NCI-H226 (cell line): ENCODE measurements at regions not wholly inside any gene's neighbourhood (a gene's known extent, or its start where the extent isn't known, plus 50 kb on each side); places are given as distances from the start of the nearest gene placed in this dataset.

ENCODE experiments used
- DNase-seq: peaks from one replicate; pipeline ENCODE4 v3.0.0-alpha.2; 2015

DNA sequence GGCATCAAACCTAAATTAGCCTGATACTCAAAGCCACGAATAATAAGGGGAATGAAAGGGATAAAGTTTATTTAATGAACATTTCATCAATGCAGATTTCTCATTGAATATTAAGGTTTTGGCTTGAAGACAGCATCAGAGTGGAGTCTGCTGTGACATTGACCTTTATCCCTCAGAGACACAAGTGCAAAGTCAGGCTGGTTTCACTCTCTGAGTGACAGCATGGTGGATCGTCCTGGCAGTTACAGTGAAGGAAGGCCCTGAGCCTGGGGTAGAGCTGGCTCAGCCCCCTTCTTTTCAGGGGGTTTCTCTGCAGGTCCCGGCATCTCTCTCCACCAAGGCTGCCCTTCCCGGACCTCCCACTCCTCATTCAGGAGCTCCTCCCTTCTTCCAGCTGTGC is 503.1 kb downstream of the PREX1 start:
- DNase-seq = no peak

DNA sequence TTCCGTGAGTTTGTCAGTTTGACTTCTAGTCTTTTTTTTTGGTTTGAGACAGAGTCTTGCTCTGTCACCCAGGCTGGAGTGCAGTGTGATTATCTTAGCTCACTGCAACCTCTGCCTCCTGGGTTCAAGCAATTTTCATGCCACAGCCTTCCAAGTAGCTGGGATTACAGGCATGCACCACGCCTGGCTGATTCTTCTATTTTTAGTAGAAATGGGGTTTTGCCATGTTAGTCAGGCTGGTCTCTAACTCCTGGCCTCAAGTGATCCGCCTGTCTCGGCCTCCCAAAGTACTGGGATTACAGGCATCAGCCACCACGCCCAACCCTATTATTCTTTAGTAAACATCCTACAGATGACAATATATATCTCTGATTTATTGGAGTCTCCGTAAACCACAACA is 506.5 kb downstream of the PREX1 start:
- no peak for DNase-seq

DNA sequence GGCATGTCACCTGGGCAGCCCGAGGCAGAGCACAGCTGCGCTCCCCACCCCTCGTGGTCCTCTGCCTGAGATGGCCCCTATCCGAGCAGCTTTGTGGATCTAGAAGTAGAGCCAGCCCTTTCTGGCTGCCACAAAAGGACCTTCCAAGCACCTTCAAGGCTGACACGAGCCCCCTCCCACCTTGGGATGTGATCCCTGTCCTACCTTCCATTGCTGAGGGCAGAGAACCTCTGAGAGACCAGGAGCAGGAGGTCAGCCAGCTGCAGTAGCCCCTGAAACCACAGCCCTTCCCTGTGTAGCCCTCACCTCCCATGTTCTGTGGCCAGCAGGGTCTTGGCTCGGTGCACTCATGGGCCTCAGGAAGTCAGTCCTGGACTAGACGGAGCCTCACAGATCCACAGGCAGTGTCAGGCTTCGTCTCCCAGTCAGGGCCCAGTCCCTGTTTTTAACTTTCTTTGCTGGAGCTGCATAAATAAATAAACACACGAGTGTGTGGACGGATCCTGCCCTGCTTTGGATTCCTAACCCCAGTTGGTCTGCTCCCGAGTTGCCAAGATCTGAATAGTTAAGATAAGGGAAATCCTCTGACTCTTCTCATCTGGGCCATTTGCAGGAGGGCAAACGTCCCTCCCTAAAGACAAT is 507.7 kb downstream of the PREX1 start:
- DNase-seq = no peak

DNA sequence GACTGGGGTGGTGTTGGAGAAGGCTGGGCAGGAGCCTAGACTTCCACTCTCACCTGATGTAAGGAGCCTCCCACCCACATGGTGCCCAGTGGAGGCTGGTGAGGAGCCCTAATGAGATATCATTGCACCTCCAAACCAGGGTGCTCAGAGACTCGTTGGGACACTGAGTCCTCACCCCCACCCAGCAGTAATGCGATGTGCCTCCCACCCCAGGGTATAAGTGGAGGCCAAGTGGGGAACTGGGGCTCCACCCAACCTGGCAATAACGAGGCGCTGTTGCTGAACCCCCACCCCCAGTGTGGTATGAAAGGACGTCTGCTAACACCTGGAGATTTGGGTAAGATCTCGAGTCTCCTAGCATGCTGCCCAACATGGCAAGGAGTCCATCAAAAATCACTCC is 510.2 kb downstream of the PREX1 start:
- no peak for DNase-seq

DNA sequence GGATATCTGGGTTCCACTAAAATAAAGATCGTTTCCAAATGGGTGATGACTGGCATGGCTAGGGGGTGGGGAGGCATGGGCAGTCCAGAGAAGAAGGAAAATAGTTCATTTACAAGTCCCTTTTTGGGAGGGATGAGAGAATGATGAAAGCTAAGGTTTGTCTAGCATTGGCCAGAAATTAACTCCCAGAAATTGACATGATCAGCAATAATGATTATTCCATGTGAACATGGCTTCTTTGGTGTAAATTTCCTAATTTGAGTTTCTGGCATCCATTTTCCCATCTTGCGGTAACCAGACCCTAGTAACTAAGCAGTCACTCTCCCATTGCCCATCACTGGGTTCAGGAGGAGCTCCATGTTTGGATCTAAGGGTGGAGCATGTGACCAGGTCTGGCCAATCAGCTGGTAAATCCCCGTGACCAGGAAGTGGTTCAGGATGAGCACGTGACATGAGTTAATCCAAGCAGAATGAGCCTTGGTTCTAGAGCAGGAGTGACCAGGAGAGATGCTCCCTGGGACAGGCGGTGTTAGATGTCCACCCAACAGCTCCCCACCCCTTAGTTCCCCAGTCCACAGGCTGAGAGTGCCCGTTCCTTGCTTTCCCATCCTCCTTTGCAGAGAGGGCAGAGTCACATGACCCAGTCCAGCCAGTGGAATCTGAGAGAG is 512.7 kb downstream of the PREX1 start:
- DNase-seq = no peak

DNA sequence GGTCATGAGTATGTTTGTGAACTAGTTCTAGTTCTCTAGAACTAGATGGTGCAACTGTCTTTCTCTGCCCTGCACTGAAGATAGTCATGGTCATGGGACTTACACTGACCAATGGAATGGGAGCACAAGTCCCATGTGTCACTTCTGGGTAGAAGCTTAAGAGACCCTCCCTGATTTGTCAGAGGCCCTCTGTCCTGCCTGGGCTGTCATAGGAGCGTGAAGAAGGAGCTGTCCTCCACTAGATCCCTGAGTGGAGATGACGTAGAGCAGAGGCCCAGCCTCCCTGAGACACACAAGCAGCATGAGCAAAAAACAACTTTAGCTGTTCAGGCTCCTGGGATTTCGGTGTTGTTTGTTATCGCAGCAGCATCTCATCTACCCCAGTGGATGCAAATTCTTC is 514.5 kb downstream of the PREX1 start:
- no peak for DNase-seq

DNA sequence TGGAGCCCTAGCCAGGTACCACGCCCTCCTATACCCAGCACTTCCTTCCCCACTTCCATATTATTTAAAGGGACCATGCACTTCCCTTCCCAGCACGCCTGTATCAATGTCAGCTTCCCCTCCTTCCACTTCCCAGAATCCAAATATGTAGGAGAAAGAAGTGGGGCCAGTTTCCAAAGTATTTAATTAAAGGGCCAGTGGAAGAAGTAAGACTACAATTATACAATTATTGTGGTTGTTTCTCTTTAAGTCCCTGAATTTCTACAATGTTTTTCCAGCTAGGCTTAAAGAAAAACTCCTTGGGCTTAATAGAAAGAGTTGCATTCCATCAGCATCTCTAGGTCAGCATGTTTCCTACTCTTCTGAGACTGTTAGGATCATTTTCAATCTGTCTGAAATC is 515.8 kb downstream of the PREX1 start:
- no peak for DNase-seq

DNA sequence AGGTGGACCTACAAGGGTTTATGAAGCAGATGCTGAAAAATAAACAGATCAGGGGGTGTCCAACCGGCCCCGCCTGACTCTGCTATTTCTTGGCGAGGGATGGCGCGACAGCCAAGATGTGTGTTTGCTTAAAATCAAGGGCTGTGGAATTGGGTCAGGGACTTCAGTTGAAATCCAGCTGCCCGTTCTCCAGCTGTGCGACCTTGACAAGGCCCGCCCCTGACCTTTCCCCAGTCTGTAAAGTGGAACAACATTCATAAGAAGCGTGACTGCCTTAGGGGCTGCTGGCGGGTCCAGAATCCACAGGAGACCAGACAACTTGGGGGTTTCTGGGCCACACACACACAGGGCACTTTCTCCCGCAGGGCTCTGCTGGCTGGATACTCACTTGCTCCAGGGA is 517.5 kb downstream of the PREX1 start:
- DNase-seq = no peak

DNA sequence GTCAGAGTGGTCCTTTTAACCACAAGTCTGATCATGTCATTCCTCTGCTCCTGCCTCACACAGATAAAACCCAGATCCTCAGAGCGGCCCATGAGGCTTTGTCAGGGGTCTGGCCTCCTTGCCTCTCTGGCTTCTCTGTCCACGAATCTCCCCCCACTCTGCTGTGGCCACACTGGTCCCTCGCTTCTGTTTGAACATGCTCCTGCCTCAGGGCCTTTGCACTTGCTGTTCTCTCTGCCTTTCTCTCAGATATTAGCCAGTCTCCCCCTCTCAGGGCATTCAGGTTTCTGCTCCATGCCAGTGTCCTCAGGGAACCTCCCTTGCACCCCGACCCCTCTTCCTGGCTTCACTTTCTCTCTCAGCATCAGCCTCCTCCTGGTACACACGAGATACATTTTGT is 518.5 kb downstream of the PREX1 start:
- no peak for DNase-seq

DNA sequence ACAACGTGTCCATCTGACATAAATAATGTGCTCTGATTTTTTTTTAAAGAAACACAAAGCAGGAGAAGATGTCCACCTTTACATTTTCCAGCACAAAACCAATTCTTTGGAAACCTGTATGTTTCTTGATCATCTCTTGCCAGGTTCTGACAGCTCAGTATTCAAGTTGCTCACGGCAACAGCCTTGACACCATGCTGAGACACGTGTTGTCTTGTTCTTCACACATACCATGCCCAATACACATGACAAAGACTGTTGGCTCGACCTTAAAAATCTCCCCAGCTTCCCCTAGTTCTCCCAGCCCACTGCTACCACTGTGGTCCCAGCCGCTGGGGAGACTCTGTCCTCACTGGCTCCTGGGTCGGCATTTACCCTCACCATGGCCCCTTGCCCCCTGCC is 518.9 kb downstream of the PREX1 start:
- DNase-seq = no peak

DNA sequence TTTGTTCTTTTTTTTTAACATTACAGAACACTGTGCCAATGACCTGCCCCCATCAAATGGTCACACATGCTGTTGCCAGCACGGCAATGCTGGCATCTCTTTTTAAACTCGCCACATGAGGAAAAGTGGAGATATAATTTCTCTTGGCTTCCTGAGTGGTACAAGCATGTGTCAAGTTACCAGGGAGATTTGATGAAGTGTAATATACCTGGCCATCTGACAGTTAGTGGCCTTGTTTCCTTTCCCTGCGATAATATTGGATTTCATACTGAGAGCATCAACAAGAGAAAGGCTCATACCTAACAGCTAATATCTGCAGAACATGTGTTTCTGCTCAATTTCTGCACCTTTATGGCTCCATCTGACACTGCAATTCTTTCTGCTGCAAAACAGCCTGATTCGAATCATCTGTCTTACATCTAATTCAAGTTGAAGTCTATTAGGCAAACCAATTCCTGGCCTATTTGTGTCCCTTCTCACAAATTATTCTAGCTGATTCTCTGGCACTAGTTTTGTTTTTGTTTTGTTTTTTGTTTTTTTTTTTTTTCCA is 519.5 kb downstream of the PREX1 start:
- DNase-seq = no peak

DNA sequence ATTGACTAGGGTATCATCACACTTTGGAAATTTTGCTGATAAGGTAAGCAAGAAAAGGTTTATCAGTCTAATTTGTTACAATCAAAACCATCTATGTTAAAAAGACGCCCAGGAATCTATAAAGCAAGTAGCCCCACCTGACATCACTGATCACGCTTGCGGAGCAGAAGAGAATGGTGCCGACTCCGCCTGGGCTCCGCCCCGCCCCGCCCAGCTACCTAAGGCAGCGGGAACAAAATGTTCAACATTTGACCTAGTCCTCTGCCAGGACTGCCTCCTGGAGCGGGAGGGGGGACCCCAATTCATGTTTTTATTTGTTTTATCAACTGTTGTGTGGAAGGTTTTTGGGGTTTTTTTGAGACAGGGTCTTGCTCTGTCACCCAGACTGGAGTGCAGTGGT is 520.5 kb downstream of the PREX1 start:
- no peak for DNase-seq

DNA sequence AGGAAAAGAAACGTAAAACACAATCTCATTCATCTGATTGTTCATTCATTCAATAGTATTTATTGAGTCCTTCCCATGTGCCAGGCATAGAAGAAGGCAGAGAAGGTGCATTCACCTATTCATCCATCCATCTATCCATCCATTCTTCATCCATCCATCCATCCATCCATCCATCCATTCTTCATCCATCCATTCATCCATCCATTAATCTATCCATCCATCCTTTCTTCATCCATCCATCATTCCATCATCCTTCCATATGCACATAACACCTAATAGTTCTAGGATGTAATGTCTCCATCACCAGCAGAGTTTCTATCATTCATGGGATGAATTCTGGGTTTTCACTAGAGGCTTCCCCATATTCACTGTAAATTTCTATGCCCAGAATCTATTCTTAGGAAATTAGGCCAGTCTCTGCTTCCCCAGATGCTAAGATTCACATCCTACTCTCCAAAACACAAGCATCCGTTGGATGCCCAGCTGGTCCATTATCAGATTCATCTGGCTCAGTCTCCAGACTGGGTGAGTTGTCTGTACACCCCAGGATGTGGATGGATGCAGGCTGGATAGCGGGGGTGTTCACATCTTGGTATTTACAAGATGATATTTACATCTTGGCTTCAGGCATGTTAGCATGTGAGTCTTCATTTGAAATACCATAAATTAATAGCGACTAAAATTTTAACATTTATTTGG is 517.7 kb upstream of the SULF2 start:
- no peak for DNase-seq

DNA sequence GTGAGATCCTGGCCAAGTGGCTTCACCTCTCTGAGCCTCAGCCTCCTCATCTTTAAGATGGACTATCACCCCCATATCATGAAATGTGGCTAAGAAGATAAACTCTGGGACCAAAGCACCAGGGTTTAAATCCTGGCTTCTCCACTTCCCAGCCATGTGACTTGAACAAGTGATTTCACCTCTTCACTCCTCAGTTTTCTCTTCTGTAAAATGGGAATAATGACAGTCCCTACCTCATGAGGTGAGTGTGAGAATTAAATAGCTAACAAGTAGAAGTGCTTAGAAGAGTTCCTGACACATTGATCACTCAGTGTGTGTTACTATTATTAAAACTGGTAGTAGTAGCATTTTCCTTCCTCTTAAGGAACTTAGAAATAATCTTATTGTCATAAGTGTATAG is 516.9 kb upstream of the SULF2 start:
- no peak for DNase-seq

DNA sequence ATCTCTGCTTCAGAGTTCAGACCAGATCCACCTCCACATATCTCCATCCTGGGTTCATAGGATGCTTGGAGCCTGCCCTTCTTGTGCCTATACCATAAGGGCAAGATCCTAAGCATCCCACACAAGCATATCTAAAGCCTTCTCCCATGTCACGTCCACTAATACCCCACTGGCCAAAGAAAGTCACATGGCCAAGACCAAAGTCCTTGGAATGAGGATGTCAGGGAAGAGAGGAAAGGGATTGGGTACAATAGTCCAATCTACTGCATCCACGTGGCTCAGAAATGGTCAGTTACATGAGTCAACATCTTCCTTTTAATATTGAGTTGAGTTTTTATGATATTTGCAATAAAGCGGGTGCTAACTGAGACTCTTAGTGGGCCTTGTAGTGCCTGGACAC is 515.9 kb upstream of the SULF2 start:
- no peak for DNase-seq

DNA sequence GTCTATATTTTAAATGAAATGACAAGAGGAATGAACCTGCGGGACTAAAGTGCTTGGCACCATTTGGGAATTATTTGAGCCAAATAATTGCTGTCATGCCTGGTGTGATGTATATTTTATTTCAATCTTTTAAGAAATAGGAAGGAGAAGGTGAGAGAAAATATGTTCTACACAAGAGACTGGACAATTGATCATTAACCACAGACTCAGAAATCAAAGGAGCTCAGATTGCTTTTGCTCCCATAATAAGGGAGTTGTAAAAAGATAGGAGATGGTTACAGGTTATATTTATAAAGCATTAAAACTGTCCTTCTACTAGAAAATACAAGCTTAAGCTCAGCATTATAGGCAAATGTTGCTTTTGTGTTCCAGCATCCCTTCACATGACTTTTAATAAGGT is 515.2 kb upstream of the SULF2 start:
- no peak for DNase-seq

DNA sequence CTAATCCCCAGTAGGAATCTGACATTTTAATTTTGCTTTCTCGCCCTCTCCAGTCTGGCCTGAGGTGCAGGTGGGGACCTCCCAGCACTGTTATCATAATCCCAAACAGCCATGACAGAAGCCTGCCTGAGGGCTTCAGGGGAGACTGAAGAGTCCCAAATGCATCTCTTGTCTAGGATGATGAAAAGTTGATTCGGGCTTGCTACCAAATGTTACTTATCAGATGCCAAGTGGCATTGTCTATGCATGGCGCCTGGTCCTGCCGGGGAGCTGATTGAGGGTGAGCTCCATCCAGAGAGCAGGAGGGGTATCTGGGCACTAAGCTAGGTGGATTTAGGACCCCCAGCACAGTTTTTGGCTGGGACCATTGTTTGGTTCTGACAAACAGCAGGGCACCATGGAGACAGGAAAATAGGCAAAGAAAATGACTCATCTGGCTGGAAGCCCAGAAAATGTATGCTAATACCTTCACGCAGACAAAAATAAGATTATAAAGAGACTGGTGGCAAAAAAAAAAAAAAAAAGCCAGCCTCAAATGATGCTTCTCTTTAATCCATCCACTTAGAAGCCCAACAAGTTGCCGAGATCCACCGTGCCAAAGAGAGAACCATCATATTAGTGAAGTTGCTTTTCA is 513.7 kb upstream of the SULF2 start:
- DNase-seq = peak; percentile 90

DNA sequence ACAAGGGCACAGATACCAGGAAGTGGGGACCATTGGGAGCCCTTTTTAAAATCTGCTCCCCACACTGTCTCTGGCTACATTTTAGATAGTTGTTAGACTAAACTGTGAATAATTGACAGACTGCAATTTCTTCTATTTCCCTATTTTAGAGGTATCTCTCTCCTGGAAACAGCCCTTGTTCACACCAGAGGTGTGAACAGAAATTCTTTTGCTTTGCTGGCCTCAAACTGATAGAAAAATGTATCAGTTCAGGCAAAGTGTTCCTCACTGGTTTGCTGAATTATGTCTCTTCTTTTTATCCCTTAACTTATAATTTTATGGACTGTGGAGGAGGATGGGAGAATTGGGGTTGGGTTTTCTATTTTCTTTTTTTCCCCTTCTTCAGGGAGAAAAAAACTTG is 513.2 kb upstream of the SULF2 start:
- DNase-seq = no peak

DNA sequence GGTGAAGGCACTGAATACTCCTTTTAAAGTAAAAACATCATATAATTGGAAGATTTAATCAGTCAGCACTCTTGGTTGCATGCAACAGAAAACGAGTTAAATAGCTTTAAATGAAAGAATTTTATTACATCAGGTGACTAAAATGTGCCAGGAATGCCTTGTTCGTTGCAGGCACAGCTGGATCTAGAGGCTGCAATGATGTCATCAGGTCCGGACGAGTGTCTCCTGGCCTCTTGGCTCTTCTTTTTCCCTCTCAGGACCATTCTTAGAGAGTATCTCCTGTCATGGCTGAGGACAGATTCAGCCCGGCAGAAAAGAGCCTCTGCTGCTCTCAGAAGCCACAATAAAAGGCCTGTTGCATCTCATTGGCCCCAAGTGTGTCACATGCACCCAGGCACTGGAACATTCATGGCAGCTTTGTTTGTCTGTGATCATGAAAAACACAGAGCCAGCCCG is 510.7 kb upstream of the SULF2 start:
- DNase-seq = peak; percentile 52

DNA sequence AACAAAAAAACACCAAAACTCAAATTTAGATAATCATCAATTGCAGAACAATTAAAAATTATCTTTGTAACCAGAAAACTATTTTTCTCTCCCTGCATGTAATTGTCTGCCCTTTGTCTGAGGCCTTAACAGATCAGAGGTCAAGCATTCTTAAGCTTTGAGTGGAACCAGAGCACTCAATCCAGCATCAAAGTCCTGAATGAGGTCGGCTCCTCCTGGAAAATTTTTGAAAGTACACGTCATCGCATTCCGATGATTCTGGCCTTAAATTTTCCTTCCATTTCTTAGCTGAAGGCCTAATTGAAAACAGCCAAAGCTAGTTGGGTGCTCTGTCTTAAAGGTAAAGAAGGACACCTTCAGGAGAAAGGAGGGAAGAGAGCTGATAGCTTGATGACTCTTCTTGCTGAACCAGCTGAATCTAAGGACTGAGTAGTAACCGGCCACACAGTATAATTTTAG is 510.2 kb upstream of the SULF2 start:
- peak; percentile 96 for DNase-seq

DNA sequence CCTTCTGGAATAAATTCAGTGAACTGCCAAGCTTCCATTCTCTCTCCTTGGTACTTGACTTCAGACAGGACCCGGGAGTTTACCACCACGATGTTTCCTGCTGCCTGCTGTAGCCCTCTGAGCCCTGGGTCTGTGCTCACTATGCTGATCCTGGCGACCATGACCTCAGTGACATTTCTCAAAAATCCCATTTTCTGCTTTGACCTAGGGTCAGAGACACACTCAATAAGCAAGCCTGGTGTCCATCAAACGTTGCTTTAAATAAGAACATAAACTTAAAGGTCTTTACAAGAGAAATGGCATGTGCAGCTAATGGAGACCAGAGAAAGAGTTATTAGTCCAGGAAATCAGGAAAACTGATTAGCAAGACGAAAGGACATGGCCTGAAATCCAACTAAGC is 509.7 kb upstream of the SULF2 start:
- DNase-seq = no peak

DNA sequence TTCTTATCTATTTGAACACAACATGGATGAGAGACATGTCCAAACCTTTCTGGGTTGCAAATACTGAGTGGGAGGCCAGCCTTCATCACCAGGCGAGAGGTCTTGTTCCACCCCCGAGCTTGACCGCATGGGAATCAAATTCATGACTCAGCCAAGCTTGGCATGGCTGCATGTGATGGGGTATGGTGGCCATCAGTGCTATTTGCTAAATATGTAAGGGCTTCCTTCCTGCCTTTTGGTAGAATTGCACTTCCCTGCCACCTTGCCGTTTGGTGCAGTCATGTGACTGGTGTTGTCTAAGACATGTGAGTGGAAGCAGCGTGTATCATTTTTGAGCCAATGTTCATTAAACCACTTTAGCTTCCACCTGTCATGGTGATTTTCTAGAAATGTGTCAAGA is 508.9 kb upstream of the SULF2 start:
- DNase-seq = peak; percentile 52

DNA sequence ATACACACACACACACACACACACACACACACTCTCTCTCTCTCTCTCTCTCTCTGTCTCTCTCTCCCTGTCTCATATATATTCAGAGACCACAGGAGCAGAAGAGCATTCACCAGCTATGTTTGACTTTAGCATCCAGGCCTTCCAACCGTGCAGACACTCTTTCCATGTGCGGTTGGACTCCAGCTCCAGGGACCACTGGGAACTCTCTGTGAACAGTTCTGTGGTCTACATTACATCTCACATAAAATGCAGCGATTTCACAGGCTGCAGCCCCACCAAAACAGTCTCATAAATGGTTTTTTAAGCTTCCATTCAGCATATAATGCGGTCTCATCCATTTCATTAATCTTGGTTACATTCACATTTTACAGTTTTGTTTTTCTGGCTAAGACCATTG is 508.4 kb upstream of the SULF2 start:
- no peak for DNase-seq

DNA sequence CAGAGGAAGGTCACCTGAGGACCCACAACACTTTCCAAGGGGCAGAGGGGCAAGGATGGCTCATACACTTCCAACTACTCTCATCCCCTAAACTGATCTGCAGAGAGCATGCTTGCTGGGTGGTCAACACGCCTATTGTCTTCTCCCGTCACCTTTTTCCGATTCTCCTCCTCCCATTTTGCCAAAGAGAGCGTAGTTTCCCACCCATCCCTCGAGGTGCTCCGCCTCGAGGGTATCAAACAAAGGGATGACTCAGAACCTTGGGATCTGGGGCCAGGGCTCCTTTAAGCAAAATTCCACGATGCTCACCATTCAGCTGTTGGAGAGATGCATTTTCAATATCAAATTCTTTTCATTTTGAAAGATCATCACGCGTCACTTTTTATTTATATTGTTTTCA is 507.5 kb upstream of the SULF2 start:
- no peak for DNase-seq
